Erythroblast (primary cell): ENCODE measurements at regions not wholly inside any gene's neighbourhood (a gene's known extent, or its start where the extent isn't known, plus 50 kb on each side); places are given as distances from the start of the nearest gene placed in this dataset.

Experiments used
- DNase-seq, 2 experiments: peaks; one replicate each; lab custom pipeline; 2025; lab: John Stamatoyannopoulos, UW
- GATA1 ChIP-seq: IDR thresholded peaks from 2 replicates; pipeline ENCODE4 v1.6.1; 2011; ENCODE audit warnings: low read depth, mild to moderate bottlenecking, control low read depth, low read length, moderate library complexity
- POLR2A ChIP-seq: IDR thresholded peaks from 2 replicates; pipeline ENCODE4 v1.6.1; 2011; ENCODE audit warnings: mild to moderate bottlenecking, low read length

DNA sequence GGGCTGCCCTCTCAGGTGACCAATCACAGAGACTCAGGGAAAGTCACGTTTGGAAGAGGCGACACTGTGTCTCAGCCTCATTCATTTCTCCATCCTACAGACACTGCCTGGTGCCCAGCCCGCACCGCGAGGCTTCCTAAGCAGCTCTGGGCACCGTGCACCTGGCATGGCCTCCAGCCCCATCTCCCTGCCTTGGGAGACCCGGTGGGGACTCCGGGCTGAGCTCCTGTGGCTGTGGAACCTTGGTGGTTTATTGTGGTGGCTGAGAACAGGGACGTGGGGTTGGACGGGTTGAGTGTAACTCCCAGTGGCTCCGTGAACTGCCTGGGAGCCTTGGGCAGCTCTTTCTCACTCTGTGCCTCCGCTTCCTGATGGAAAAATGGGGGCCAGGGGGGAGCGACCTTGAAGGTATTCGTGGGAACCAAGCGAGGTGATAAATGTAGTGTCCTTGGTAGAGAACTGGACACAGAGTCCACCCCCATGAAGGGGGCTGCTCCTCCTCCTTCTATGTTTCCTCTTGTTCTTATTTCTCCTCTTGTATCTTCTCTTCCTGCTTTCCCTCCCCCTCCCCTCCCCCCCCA lies 215.4 kb downstream of the SEC14L1 start:
- DNase-seq = no peak
- TF ChIP-seq POLR2A (no peak), GATA1 (no peak)

DNA sequence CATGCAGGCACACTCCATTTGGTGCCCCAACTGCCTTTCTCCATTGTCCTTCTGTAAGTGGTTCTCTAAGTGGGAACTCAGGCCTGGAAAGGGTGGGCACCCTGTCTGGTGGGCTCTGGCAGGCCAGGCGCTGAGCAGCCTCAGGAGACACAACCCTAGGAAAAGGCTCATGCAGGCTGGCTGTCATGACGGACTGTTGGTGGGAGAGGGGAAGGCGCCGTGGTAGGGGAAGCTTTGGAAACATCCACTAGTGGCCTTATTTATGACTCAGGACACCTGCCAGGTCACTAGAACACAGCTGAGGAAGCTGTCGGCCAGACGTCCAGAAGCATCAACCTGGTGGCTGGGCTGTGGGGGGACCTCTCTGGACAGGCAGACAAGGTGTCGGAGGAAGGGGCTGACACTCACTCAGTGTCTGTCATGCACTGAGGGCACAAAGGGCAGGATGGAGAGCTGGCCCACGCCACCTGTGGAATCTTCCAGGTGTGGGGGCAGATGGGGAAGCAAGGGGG lies 216.0 kb downstream of the SEC14L1 start:
- no peak for TF ChIP-seq POLR2A
- DNase-seq = no peak

DNA sequence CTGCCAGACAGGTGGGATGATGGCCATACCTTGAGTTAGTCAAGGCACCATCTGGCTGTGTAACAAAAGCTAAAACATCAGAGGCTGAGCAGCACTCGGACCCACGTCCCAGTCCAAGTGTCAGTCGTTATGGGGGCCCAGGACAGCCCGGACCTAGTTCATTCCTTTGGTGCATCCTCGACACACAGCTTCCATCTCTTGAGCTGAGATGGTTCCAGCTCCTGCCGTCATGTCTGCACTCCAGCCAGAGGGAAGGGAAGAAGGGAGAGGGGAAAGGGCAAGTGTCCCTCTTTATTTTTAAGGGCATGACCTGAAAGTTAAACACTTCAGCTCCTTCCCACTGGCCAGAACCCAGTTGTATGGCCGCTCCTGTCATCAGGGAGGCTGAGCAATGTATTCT lies 218.0 kb downstream of the SEC14L1 start:
- no peak for TF ChIP-seq GATA1
- no peak for TF ChIP-seq POLR2A
- no peak for DNase-seq

- no peak for TF ChIP-seq GATA1
- no peak for DNase-seq
Observed at GRCh38 chr17:77359236-77359635, 218.5 kb downstream of the SEC14L1 start.

DNA sequence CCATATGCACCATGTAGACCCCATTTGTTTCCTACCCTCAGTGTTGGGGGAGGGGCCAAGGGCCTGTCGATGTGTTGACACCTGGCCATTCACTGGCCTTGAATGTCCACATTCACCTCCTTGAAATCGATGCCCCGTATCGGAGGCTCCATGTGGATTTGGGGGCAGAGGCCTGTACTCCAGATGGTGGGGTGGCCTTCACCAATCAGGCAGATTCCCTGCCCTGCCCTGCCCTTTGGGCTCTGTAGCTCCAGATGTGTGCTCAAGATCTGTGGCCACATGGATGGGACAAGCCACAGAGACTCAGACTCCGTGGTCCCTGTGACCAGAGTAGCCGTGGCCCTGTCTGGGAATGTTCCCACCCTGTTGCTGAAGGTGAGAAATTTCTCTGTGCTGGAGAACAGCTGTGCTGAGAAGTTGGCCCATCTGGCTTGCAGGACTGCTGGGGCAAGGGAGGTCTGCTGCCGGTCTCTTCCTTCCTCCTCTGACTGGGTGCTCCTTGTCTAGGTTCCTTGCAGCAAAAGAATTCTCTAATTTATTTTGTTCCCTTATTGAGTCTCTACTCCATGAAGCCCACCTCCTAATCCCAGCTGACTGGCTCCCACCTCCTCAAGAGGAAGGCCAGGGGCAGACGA lies 221.3 kb downstream of the SEC14L1 start:
- DNase-seq = no peak
- TF ChIP-seq GATA1 = no peak
- no peak for TF ChIP-seq POLR2A

DNA sequence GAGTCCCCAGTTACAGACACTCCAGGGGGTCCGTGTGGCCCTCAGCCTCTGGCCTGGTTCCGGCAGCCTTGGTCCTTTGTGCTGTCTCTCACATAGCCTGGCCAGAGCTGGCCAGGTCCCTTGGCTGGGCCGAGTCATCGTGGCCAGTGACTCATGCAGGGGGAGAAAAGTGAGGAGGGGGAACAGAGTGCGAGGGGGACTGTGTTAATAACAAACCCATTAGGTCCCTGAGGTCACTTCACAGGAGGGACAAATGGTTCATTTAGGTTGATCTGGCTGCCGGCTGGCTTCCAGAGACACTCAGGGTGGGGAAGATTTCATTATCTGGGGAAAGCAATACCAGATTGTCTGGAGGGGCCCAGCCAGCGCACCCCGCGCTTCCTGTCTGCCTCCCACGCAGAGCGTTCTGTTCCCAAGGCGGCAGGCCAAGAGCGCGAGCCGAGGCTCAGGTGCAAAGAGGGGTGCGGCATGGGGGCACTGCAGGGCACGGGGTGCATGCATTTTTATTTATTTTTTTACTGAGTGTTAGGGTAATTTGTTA lies 223.1 kb downstream of the SEC14L1 start:
- no peak for TF ChIP-seq GATA1
- no peak for TF ChIP-seq POLR2A
- peak; percentile 15 to 24 for DNase-seq

GRCh38 chr17:77364381-77364911 lies 223.7 kb downstream of the SEC14L1 start:
- no peak for DNase-seq
- no peak for TF ChIP-seq POLR2A
- no peak for TF ChIP-seq GATA1

- TF ChIP-seq POLR2A (no peak), GATA1 (no peak)
- no peak for DNase-seq
Observed at GRCh38 chr17:77364941-77365583, 224.3 kb downstream of the SEC14L1 start.

DNA sequence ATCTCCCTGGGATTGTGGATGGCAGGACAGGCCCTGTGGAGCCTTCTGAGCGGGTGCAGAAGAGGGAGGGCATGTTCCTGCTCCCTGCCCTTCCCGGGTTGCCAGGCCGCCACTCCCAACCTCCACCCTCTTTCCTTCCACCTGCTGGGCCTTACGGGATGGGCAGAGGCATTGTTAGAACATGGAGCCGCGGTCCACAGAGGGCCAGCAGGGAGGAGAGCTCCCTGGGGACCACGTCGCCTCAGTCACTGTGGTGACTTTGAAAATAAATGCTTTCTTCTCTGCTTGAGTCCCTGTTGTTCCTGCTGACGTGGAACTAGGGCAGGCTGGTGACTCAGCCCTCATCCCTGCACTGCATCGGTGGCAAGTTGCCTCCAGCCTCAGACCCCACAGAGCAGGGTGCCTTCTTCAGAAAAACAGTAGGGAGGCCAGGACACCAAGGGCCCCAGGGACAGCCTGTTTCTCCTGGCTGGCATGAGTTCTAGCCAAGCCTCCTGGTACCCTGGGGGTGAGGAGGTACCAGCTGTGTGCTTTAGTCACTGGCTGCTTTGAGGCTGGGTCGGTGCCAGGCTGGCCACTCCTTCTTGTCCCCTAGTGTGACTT lies 224.9 kb downstream of the SEC14L1 start:
- TF ChIP-seq GATA1 = no peak
- no peak for TF ChIP-seq POLR2A
- no peak for DNase-seq

GRCh38 chr17:77366206-77366557 lies 225.4 kb downstream of the SEC14L1 start:
- no peak for DNase-seq
- TF ChIP-seq POLR2A = no peak
- TF ChIP-seq GATA1 = no peak

GRCh38 chr17:77366558-77367245 lies 225.9 kb downstream of the SEC14L1 start:
- TF ChIP-seq POLR2A = no peak
- no peak for DNase-seq

DNA sequence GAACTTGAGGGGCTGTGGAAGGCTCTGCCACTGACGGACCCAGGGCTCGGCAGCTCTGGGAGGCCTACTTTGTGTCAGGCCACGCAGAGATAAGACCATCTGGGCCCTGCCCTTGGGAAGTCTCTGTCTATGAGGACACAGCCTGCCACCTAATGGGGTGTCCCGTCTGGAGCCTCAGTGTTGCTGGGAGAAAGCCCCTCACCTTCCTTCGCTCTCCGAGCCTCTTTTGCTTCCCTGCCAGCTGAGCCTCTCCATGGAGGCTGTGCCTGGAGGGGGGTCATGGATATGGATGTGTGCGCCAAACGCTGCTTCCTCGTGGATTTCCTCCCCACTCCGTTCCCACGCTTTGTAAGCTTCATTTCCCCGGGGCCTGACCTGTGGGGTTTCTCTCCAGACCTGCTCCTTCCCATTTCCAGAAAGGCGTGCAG lies 228.8 kb downstream of the SEC14L1 start:
- TF ChIP-seq GATA1 (no peak), POLR2A (no peak)
- DNase-seq = peak; percentile 15 to 30

DNA sequence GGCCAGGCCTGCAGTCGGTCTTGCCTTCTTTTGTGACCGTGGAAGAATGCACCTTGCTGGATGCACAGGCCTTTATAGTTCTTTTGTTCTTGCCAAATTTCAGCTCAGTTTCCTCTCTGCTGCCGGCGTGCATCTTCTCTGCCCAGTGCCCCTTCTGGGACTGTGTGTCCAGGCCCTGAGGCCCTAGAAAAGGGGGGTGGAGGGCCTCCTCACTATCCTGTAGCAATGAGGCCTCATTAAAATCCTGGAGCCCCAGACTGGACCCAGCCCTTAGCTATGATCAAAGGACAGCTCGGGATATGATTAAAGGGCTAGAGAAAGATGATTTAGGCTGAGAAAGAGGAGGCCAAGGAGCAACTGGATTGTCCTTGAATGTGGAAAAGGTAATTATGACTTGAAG lies 229.8 kb downstream of the SEC14L1 start:
- no peak for DNase-seq
- TF ChIP-seq GATA1 = no peak
- TF ChIP-seq POLR2A = no peak
